KMS-11 (cell line): ENCODE measurements at regions not wholly inside any gene's neighbourhood (a gene's known extent, or its start where the extent isn't known, plus 50 kb on each side); places are given as distances from the start of the nearest gene placed in this dataset.

ENCODE experiments used
- H2AFZ ChIP-seq: fragments of 200-600 bp; sonication (generic); 2 replicates; pipeline ENCODE4 v1.6.1; 2016; ENCODE audit warnings: antibody characterized with exemption, mixed run types, low read depth
- H3K27ac ChIP-seq: fragments of 200-600 bp; sonication (generic); 2 replicates; pipeline ENCODE4 v1.6.1; 2016; ENCODE audit warnings: mild to moderate bottlenecking, mixed run types
- H3K27me3 ChIP-seq: fragments of 200-600 bp; sonication (generic); 2 replicates; pipeline ENCODE4 v1.6.1; 2017; ENCODE audit warnings: mild to moderate bottlenecking, low read depth, mixed run types, moderate library complexity; ENCODE audit not compliant: insufficient read depth
- H3K36me3 ChIP-seq: fragments of 200-600 bp; sonication (generic); 2 replicates; pipeline ENCODE4 v1.6.1; 2017; ENCODE audit warnings: mild to moderate bottlenecking, mixed run types; ENCODE audit not compliant: insufficient read depth
- H3K4me1 ChIP-seq: fragments of 200-600 bp; sonication (generic); 2 replicates; pipeline ENCODE4 v1.6.1; 2016; ENCODE audit warnings: mild to moderate bottlenecking, low read depth, mixed run types; ENCODE audit not compliant: poor library complexity, severe bottlenecking
- H3K4me2 ChIP-seq: fragments of 200-600 bp; sonication (generic); 2 replicates; pipeline ENCODE4 v1.7.0; 2016; ENCODE audit warnings: mild to moderate bottlenecking, mixed run types
- H3K4me3 ChIP-seq: fragments of 200-600 bp; sonication (generic); IDR thresholded peaks from 2 replicates; pipeline ENCODE4 v1.6.1; 2017; ENCODE audit warnings: low read depth, low read length, mixed read lengths; ENCODE audit not compliant: insufficient read depth
- H3K79me2 ChIP-seq: fragments of 200-600 bp; sonication (generic); 2 replicates; pipeline ENCODE4 v1.6.1; 2016; ENCODE audit warnings: low read depth, mixed run types; ENCODE audit not compliant: insufficient read depth
- H3K9ac ChIP-seq: fragments of 200-600 bp; sonication (generic); 2 replicates; pipeline ENCODE4 v1.6.1; 2016; ENCODE audit warnings: mild to moderate bottlenecking, mixed run types
- H4K20me1 ChIP-seq: fragments of 200-600 bp; sonication (generic); 2 replicates; pipeline ENCODE4 v1.6.1; 2016; ENCODE audit warnings: mild to moderate bottlenecking, mixed run types; ENCODE audit not compliant: insufficient read depth
- CTCF ChIP-seq: fragments of 200-600 bp; sonication (generic); conservative IDR thresholded peaks from 2 replicates; pipeline ENCODE4 v1.6.1; 2017; ENCODE audit warnings: low read depth, mild to moderate bottlenecking, antibody characterized with exemption, low read length, moderate library complexity, mixed read lengths

DNA sequence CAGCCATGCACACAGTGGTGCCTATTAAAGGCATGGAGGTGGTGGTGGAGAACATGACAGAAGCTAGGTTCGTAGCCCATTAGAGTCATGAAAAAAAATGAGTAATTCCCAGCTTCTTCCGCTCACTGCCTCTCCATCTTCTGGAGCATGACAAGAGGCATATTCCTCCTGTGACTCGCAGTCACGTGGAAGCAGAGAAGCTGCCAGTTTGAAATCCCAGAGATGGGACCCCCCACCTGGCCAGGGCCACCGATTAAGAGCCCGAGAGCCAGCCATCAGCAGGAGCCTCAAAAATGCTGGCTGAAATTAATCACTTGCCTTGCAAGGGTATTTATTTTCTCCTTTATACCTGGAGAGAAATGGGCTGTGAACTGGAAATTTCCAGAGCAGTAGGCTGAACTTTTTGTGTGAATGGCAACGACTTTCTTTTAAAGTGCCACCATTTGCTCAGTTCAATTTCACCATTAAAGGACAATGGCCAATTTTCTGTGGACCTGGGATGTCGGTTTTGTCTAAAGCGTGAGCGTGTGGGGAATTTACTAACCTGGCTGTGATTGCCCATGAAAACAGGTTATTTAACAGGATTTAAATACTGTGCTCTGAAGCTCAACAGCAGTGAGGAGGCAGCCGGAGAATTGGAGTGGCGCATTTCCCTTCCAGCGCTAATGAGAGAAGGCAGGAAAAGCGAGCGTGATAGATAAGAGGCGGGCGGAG, 189.7 kb upstream of the SDK2 start:
- Histone ChIP-seq H3K4me2 (no peak overlapping the region), H3K4me3 (no peak overlapping the region), H3K79me2 (no peaks in the 10 kb centered on the region), H3K27ac (no peak overlapping the region), H3K27me3 (peaks cover 18% of the 10 kb centered on the region; the same call in 1 of the 2 replicates), H3K4me1 (no peaks in the 10 kb centered on the region), H2AFZ (no peak overlapping the region), H4K20me1 (no peaks in the 10 kb centered on the region), H3K36me3 (no peaks in the 10 kb centered on the region), H3K9ac (no peak overlapping the region)
- TF ChIP-seq CTCF, result no peak

DNA sequence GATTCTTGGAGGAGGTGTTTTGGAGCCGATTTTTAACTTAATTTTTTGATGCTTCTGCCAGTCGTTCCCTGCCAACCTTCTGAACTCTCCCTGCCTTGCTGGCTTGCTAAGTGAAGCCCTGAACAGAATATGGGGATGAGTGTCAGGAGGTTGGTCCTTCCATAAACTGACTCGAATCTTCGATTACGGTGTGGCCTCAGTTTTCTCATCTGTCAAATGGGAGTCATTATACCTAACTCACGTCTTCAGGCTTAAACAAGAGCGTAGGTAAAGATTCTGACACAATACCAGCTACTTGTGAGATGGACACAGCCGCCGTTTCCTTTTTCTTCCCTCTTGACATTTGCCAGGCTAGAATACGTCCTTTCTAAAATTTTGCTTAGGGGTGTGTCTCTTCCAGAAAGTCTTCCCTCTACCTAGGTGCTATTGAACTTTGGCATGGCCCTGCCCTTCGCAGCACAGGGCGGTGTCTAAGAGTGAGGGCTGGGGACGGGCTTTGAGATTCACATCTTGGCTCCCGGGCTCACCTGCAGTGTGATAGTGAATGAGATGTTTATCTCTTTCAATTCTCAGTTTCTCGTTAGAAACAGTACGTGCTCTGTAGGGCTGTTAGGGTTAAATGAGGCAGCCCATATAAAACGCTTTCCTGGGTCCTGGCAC, 190.6 kb upstream of the SDK2 start:
- Histone ChIP-seq H3K27ac (no peak overlapping the region), H3K9ac (no peak overlapping the region), H3K4me3 (no peak overlapping the region), H3K79me2 (no peaks in the 10 kb centered on the region), H4K20me1 (no peaks in the 10 kb centered on the region), H2AFZ (no peak overlapping the region), H3K4me2 (no peak overlapping the region), H3K36me3 (no peaks in the 10 kb centered on the region), H3K4me1 (no peaks in the 10 kb centered on the region), H3K27me3 (peaks cover 17% of the 10 kb centered on the region; the same call in 1 of the 2 replicates)
- TF ChIP-seq CTCF, result no peak

DNA sequence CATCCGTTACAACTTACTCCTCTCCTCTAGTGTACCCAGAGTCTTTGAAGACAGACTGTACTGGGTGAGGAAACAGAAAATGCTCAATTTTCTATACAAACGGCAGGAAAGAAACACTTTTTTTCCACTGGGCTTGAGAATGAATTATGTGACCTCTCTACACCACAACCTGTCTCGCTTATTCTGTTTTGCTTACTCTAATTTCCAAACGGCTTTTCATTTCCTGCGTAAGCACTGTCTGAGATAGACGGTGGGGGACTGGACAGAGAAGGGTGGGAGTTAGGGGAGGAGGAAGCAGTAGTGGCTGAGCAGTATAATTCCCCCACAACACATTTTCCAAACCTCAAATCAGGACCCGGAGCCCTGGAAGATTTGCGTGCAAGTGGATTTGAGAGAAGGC, 191.4 kb upstream of the SDK2 start:
- H3K79me2 ChIP-seq, result no peaks in the 10 kb centered on the region
- no peak overlapping the region for H2AFZ ChIP-seq
- no peaks in the 10 kb centered on the region for H4K20me1 ChIP-seq
- H3K27me3 ChIP-seq, result peaks cover 17% of the 10 kb centered on the region; the same call in 1 of the 2 replicates
- no peak overlapping the region for H3K9ac ChIP-seq
- H3K4me2 ChIP-seq, result no peak overlapping the region
- H3K36me3 ChIP-seq, result no peaks in the 10 kb centered on the region
- H3K4me3 ChIP-seq, result no peak overlapping the region
- no peak overlapping the region for H3K27ac ChIP-seq
- H3K4me1 ChIP-seq, result no peaks in the 10 kb centered on the region
- no peak for TF ChIP-seq CTCF

DNA sequence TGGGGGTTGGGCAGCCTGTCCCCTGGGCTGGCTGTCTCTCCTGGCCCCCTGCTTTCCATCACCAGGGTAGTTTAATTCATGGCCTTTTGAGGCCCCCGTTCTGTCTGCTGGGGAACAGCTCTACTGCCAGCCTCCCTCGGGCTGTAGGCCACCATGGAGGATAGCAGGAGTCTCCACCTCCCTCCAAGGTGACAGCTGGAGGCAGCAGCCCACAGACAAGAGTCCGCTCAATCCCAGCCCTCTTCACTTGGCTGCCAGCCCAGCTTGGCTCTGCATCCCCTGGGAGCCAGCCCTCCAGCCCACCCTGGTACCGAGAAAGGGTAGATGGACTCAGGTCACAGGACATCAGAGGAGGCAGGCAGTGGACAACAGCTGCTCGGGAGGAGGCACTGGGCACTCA, 194.6 kb upstream of the SDK2 start:
- Histone ChIP-seq H3K27ac (no peak overlapping the region), H3K4me2 (no peak overlapping the region), H3K9ac (no peak overlapping the region), H3K4me1 (no peaks in the 10 kb centered on the region), H3K36me3 (no peaks in the 10 kb centered on the region), H2AFZ (no peak overlapping the region), H4K20me1 (no peaks in the 10 kb centered on the region), H3K79me2 (no peaks in the 10 kb centered on the region), H3K27me3 (peaks cover 17% of the 10 kb centered on the region; the same call in 1 of the 2 replicates), H3K4me3 (no peak overlapping the region)
- no peak for TF ChIP-seq CTCF
